ENCODE measurements at regions not wholly inside any gene's neighbourhood (a gene's known extent, or its start where the extent isn't known, plus 50 kb on each side); places are given as distances from the start of the nearest gene placed in this dataset.

DNA sequence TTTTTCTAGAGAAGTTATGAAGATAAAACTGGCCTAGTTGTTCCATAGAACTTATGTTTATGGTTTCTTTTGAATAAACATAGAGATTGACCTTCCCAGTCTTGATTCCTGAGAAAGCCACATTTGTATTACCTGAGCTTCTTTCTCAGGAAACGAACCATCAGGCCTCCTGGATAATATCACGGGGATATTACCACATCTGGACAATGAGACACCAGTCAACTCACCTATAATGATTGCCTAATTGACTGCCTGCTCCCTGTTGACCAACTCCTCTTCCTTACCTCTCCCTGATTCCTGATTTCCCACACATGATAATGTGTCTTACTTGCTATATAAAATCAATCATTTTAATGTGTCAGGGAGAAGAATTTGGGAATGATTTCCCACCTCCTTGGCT lies 822.7 kb downstream of the LRFN5 start:
- Histone ChIP-seq H3K27me3 (ENCODE audit: control insufficient read depth in 2 of 2, insufficient read depth in 2 of 2, low read length in 2 of 2) (no peaks in the 10 kb centered on the region), H4K20me1 (replicated peaks; ENCODE audit: control insufficient read depth, extremely low read depth, insufficient read depth, low read length) (no peaks in the 10 kb centered on the region), H3K9me3 (replicated peaks; ENCODE audit: control insufficient read depth, insufficient read depth, low read length) (no peaks in the 10 kb centered on the region), H3K79me2 (ENCODE audit: control insufficient read depth, insufficient read depth, low read length) (no peaks in the 10 kb centered on the region), H3K9me1 (replicated peaks; ENCODE audit: control insufficient read depth, extremely low read depth, insufficient read depth, low read length) (no peaks in the 10 kb centered on the region), H3K36me3 (ENCODE audit: control insufficient read depth in 2 of 2, extremely low read depth in 1 of 2, insufficient read depth in 2 of 2, low read length in 2 of 2) (no peaks in the 10 kb centered on the region), H3K4me2 (ENCODE audit: insufficient read depth, low read length) (no peak overlapping the region), H3K27ac (ENCODE audit: insufficient read depth, low read depth, low read length) (no peak overlapping the region), H3K4me1 (ENCODE audit: control insufficient read depth, extremely low read depth, insufficient read depth, low read length) (no peaks in the 10 kb centered on the region), H3K9ac (replicated peaks; ENCODE audit: extremely low read depth, insufficient read depth, low read length) (no peak overlapping the region), H2AFZ (ENCODE audit: low read depth, low read length) (no peak overlapping the region), H3K4me3 (replicated peaks in 1 of 3; ENCODE audit: insufficient read depth in 1 of 3, low read depth in 1 of 3, low read length in 3 of 3) (no peak overlapping the region)
- CTCF ChIA-PET, result no interaction called here
- BruUV-seq (replicated peaks), result no TSS peak
- DNase-seq (ENCODE audit: low read depth, low spot score) (no peak), FAIRE-seq (no peak)
- POLR2A ChIA-PET, result no interaction called here
- dilution Hi-C loops (cut with MboI; ENCODE audit: extremely low pct_ligation_motif_present, low sequenced_read_pairs) (no loop called here), intact Hi-C loops (cut with micrococcal nuclease) (no loop called here)
- TF ChIP-seq POLR2A (IDR thresholded peaks at IDR 0.05; ENCODE audit: low read depth, low read length), result no peak
- TF ChIP-seq, protein P1, sequence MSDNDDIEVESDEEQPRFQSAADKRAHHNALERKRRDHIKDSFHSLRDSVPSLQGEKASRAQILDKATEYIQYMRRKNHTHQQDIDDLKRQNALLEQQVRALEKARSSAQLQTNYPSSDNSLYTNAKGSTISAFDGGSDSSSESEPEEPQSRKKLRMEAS (IDR thresholded peaks at IDR 0.05; ENCODE audit: insufficient read depth, insufficient read length), result no peak
- no peak for TF ChIP-seq CTCF (IDR thresholded peaks at IDR 0.05; ENCODE audit: extremely low read depth in 1 of 2, insufficient read depth in 1 of 2, low read depth in 1 of 2, low read length in 2 of 2)
- no peak for TF ChIP-seq JUN (IDR thresholded peaks at IDR 0.05; ENCODE audit: borderline replicate concordance, insufficient read depth, insufficient read length, low read depth)

GRCh38 chr14:42428996-42429395 lies 822.3 kb downstream of the LRFN5 start:
- ChIA-PET POLR2A (no interaction called here), CTCF (no interaction called here)
- Histone ChIP-seq H3K79me2 (ENCODE audit: control insufficient read depth, insufficient read depth, low read length) (no peaks in the 10 kb centered on the region), H3K27ac (ENCODE audit: insufficient read depth, low read depth, low read length) (no peak overlapping the region), H3K4me1 (ENCODE audit: control insufficient read depth, extremely low read depth, insufficient read depth, low read length) (no peaks in the 10 kb centered on the region), H4K20me1 (replicated peaks; ENCODE audit: control insufficient read depth, extremely low read depth, insufficient read depth, low read length) (no peaks in the 10 kb centered on the region), H3K27me3 (ENCODE audit: control insufficient read depth in 2 of 2, insufficient read depth in 2 of 2, low read length in 2 of 2) (no peaks in the 10 kb centered on the region), H3K4me2 (ENCODE audit: insufficient read depth, low read length) (no peak overlapping the region), H3K36me3 (ENCODE audit: control insufficient read depth in 2 of 2, extremely low read depth in 1 of 2, insufficient read depth in 2 of 2, low read length in 2 of 2) (no peaks in the 10 kb centered on the region), H2AFZ (ENCODE audit: low read depth, low read length) (no peak overlapping the region), H3K9me3 (replicated peaks; ENCODE audit: control insufficient read depth, insufficient read depth, low read length) (no peaks in the 10 kb centered on the region), H3K9me1 (replicated peaks; ENCODE audit: control insufficient read depth, extremely low read depth, insufficient read depth, low read length) (no peaks in the 10 kb centered on the region), H3K9ac (replicated peaks; ENCODE audit: extremely low read depth, insufficient read depth, low read length) (no peak overlapping the region), H3K4me3 (replicated peaks in 1 of 3; ENCODE audit: insufficient read depth in 1 of 3, low read depth in 1 of 3, low read length in 3 of 3) (no peak overlapping the region)
- intact Hi-C loops (cut with micrococcal nuclease), result no loop called here
- DNase-seq (ENCODE audit: low read depth, low spot score) (no peak), FAIRE-seq (no peak)
- no TSS peak for BruUV-seq (replicated peaks)
- dilution Hi-C loops (cut with MboI; ENCODE audit: extremely low pct_ligation_motif_present, low sequenced_read_pairs), result no loop called here
- no peak for TF ChIP-seq JUN (IDR thresholded peaks at IDR 0.05; ENCODE audit: borderline replicate concordance, insufficient read depth, insufficient read length, low read depth)
- TF ChIP-seq CTCF (IDR thresholded peaks at IDR 0.05; ENCODE audit: extremely low read depth in 1 of 2, insufficient read depth in 1 of 2, low read depth in 1 of 2, low read length in 2 of 2), result no peak
- no peak for TF ChIP-seq FOS (IDR thresholded peaks at IDR 0.05; ENCODE audit: borderline replicate concordance, insufficient read depth, low read length)
- no peak for TF ChIP-seq GATA2 (IDR thresholded peaks at IDR 0.05; ENCODE audit: insufficient read depth, insufficient read length, low read depth, low read length)
- TF ChIP-seq POLR2AphosphoS5 (IDR thresholded peaks at IDR 0.05; ENCODE audit: insufficient read depth, low read depth, low read length), result no peak
- TF ChIP-seq MYC (IDR thresholded peaks at IDR 0.05; ENCODE audit: low read depth, low read length), result no peak
- no peak for TF ChIP-seq POLR2A (IDR thresholded peaks at IDR 0.05; ENCODE audit: low read depth, low read length)
- TF ChIP-seq, protein P1 (IDR thresholded peaks at IDR 0.05; ENCODE audit: insufficient read depth, insufficient read length), result no peak

Data from endothelial cell of umbilical vein (primary cell).